ENCODE measurements at regions not wholly inside any gene's neighbourhood (a gene's known extent, or its start where the extent isn't known, plus 50 kb on each side); places are given as distances from the start of the nearest gene placed in this dataset.

DNA sequence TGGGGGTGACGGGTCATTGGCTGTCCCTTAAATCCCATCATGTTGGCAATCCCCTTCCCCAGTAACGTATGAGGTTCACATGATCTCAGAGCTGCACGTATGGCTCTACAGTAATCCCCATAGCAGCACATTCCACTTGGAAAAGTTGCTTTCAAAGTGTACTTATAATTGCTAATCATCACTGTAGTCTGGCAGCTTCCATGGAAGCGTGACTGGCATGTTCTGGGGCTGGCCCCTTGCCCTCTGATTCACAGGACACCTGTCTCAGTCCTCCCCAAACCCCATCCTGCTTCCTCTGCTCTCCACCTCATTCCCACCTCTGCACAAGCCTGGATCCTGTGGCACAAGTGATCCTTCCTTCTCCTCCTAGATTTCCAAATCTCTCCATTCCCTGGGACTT, 102.2 kb downstream of the TSEN15 start:
- TF ChIP-seq SMC3 (IDR thresholded peaks at IDR 0.05; ENCODE audit: borderline replicate concordance, low read length) (no peak), SUZ12 (IDR thresholded peaks at IDR 0.05; ENCODE audit: unreplicated experiment) (no peak), PAX5 (IDR thresholded peaks at IDR 0.05; ENCODE audit: borderline replicate concordance, low read depth, low read length) (no peak), RBBP5 (conservative IDR thresholded peaks at IDR 0.05) (no peak), RB1 (IDR thresholded peaks at IDR 0.05; ENCODE audit: borderline replicate concordance) (no peak), KLF5 (IDR thresholded peaks at IDR 0.05; ENCODE audit: partially characterized antibody) (no peak), HDGF (IDR thresholded peaks at IDR 0.05) (no peak), IKZF2 (IDR thresholded peaks at IDR 0.05) (no peak), SP1 (IDR thresholded peaks at IDR 0.05; ENCODE audit: low read depth, low read length) (no peak)
- TF ChIP-seq, protein P1, sequence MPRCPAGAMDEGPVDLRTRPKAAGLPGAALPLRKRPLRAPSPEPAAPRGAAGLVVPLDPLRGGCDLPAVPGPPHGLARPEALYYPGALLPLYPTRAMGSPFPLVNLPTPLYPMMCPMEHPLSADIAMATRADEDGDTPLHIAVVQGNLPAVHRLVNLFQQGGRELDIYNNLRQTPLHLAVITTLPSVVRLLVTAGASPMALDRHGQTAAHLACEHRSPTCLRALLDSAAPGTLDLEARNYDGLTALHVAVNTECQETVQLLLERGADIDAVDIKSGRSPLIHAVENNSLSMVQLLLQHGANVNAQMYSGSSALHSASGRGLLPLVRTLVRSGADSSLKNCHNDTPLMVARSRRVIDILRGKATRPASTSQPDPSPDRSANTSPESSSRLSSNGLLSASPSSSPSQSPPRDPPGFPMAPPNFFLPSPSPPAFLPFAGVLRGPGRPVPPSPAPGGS (IDR thresholded peaks at IDR 0.05; ENCODE audit: borderline replicate concordance, insufficient read depth, low read depth, low read length, poor library complexity, severe bottlenecking): no peak
- H3K27me3 ChIP-seq (replicated peaks in 1 of 2; ENCODE audit: control insufficient read depth in 2 of 2, insufficient read depth in 2 of 2, low read length in 1 of 2): peaks cover 0 to 7% of the 10 kb centered on the region in 2 experiments; a peak in 1 of 4 replicates
- CTCF ChIA-PET: no interaction called here
- no peak overlapping the region for H3K4me2 ChIP-seq (ENCODE audit: control insufficient read depth, insufficient read depth)
- no peak overlapping the region for H3K9ac ChIP-seq (ENCODE audit: control insufficient read depth, insufficient read depth, low read length)
- H2AFZ ChIP-seq (ENCODE audit: control insufficient read depth, low read depth, low read length): no peak overlapping the region
- BruUV-seq (replicated peaks): no TSS peak
- 39% methylated on average over 4 of the region's 4 CpGs for WGBS (ENCODE audit: insufficient coverage, insufficient replicate concordance, low lambda C conversion rate, missing lambda C conversion rate)
- H3K9me3 ChIP-seq (replicated peaks; ENCODE audit: control insufficient read depth, insufficient read depth, low read length): no peaks in the 10 kb centered on the region
- in situ Hi-C loops (cut with MboI) (no loop called here), intact Hi-C loops (cut with micrococcal nuclease; ENCODE audit: unreplicated experiment) (no loop called here)
- H3K79me2 ChIP-seq (ENCODE audit: control insufficient read depth, insufficient read depth, low read length): no peaks in the 10 kb centered on the region
- SMC1A ChIA-PET (ENCODE audit: uncharacterized antibody, unreplicated experiment): no interaction called here
- RAD21 ChIA-PET (ENCODE audit: unreplicated experiment): no interaction called here
- H4K20me1 ChIP-seq (ENCODE audit: control insufficient read depth, insufficient read depth): no peaks in the 10 kb centered on the region
- no peak overlapping the region for H3K27ac ChIP-seq (ENCODE audit: control insufficient read depth, insufficient read depth)
- no peaks in the 10 kb centered on the region for H3K4me1 ChIP-seq (ENCODE audit: control insufficient read depth, insufficient read depth, low read length)
- H3K4me3 ChIP-seq: no peak overlapping the region
- POLR2A ChIA-PET: interaction anchor here (0.6 kb wide), 1 partner anchor 406 kb away, joined by 6 read pairs; no protein-coding TSS in a partner anchor
- DNase-seq (ENCODE audit: low read depth, low spot score): no peak
- no peaks in the 10 kb centered on the region for H3K36me3 ChIP-seq (ENCODE audit: control insufficient read depth in 2 of 2, insufficient read depth in 2 of 2, low read length in 1 of 2)
- no peak for FAIRE-seq
- ATAC-seq: no peak

Measured in GM12878 (cell line).